K562 (cell line): ENCODE measurements at regions not wholly inside any gene's neighbourhood (a gene's known extent, or its start where the extent isn't known, plus 50 kb on each side); places are given as distances from the start of the nearest gene placed in this dataset.

Experiments
- CEBPG ChIP-seq, 3 experiments: fragments of 200-800 bp in 1 of 3; sonication (Bioruptor generic) in 1 of 3; sonication (generic) in 1 of 3; formaldehyde crosslinking in 1 of 3; IDR thresholded peaks in 2 of 3; conservative IDR thresholded peaks in 1 of 3; 2 replicates each; pipeline versions ENCODE4 v1.6.1 to v1.8.0; 2016 to 2022; ENCODE audit warnings: missing compliant biosample characterization in 2 of 3, missing genetic modification characterization in 2 of 3, mild to moderate bottlenecking in 1 of 3, missing genetic modification reagents in 1 of 3
- CTCFL ChIP-seq: IDR thresholded peaks from 2 replicates; pipeline ENCODE4 v1.6.1; 2011; ENCODE audit warnings: borderline replicate concordance, low read depth, mild to moderate bottlenecking, moderate library complexity, low read length; ENCODE audit not compliant: insufficient read depth, poor library complexity, severe bottlenecking
- MLLT1 ChIP-seq, 2 experiments: fragments of 450-650 bp; IDR thresholded peaks; 2 replicates each; pipeline ENCODE4 v1.6.1; 2016
- SMC3 ChIP-seq: conservative IDR thresholded peaks from 2 replicates; pipeline ENCODE4 v1.6.1; 2011; ENCODE audit warnings: low read depth, low read length, improper control_type of control experiment; ENCODE audit not compliant: insufficient read depth
- SNRNP70 ChIP-seq: fragments of 200-400 bp; formaldehyde crosslinking; optimal IDR thresholded peaks from 2 replicates; pipeline ENCODE3; 2017; ENCODE audit warnings: low read depth, low read length
- THRAP3 ChIP-seq: fragments of 450-650 bp; IDR thresholded peaks from 2 replicates; pipeline ENCODE4 v1.6.1; 2016; ENCODE audit warnings: mild to moderate bottlenecking, inconsistent platforms, borderline replicate concordance
- XRCC5 ChIP-seq: fragments of 200-400 bp; formaldehyde crosslinking; IDR thresholded peaks from 2 replicates; pipeline ENCODE4 v1.6.1; 2017; ENCODE audit warnings: low read depth, mild to moderate bottlenecking, low read length
- ZBTB17 ChIP-seq: fragments of 450-650 bp; formaldehyde crosslinking; IDR thresholded peaks from 2 replicates; pipeline ENCODE4 v1.4.0; 2020; ENCODE audit warnings: mild to moderate bottlenecking
- ZNF124 ChIP-seq: sonication (generic); formaldehyde crosslinking; IDR thresholded peaks from 2 replicates; pipeline ENCODE4 v1.8.1; 2022; ENCODE audit warnings: missing genetic modification reagents
- TF ChIP-seq, protein P1 (sequence below): fragments of 250-450 bp; sonication (Bioruptor Pico); IDR thresholded peaks from 2 replicates; pipeline ENCODE4 v1.8.0; 2022; ENCODE audit warnings: inconsistent platforms
- TF ChIP-seq, protein P2 (sequence below), 3 experiments: IDR thresholded peaks in 2 of 3; conservative IDR thresholded peaks in 1 of 3; 2 replicates each; pipeline ENCODE4 v1.5.1; 2011 to 2012; ENCODE audit warnings: low read length in 3 of 3, mild to moderate bottlenecking in 3 of 3, control low read depth in 2 of 3, improper control_type of control experiment in 1 of 3, inconsistent platforms in 1 of 3, low read depth in 1 of 3, mixed read lengths in 1 of 3, moderate library complexity in 1 of 3; ENCODE audit not compliant: insufficient read depth in 2 of 3

- TF ChIP-seq, protein P1, sequence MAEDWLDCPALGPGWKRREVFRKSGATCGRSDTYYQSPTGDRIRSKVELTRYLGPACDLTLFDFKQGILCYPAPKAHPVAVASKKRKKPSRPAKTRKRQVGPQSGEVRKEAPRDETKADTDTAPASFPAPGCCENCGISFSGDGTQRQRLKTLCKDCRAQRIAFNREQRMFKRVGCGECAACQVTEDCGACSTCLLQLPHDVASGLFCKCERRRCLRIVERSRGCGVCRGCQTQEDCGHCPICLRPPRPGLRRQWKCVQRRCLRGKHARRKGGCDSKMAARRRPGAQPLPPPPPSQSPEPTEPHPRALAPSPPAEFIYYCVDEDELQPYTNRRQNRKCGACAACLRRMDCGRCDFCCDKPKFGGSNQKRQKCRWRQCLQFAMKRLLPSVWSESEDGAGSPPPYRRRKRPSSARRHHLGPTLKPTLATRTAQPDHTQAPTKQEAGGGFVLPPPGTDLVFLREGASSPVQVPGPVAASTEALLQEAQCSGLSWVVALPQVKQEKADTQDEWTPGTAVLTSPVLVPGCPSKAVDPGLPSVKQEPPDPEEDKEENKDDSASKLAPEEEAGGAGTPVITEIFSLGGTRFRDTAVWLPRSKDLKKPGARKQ (CRISPR knock-in tag) = no peak
- TF ChIP-seq THRAP3 = no peak
- TF ChIP-seq ZBTB17 = peak; percentile 80
- no peak for TF ChIP-seq SNRNP70
- TF ChIP-seq CEBPG (CRISPR knock-in tag; IDR thresholded peaks at IDR 0.05) = no peak
- no peak for TF ChIP-seq CEBPG (tag; conservative IDR thresholded peaks at IDR 0.05 in 1 of 2, IDR thresholded peaks at IDR 0.05 in 1 of 2)
- TF ChIP-seq MLLT1 (IDR thresholded peaks at IDR 0.05) = peak in 1 of 2 experiments; percentile 76; a peak in 1 of 4 replicates
- peak; percentile 22 for TF ChIP-seq CTCFL
- TF ChIP-seq, protein P2, sequence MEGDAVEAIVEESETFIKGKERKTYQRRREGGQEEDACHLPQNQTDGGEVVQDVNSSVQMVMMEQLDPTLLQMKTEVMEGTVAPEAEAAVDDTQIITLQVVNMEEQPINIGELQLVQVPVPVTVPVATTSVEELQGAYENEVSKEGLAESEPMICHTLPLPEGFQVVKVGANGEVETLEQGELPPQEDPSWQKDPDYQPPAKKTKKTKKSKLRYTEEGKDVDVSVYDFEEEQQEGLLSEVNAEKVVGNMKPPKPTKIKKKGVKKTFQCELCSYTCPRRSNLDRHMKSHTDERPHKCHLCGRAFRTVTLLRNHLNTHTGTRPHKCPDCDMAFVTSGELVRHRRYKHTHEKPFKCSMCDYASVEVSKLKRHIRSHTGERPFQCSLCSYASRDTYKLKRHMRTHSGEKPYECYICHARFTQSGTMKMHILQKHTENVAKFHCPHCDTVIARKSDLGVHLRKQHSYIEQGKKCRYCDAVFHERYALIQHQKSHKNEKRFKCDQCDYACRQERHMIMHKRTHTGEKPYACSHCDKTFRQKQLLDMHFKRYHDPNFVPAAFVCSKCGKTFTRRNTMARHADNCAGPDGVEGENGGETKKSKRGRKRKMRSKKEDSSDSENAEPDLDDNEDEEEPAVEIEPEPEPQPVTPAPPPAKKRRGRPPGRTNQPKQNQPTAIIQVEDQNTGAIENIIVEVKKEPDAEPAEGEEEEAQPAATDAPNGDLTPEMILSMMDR (IDR thresholded peaks at IDR 0.05 in 2 of 3, conservative IDR thresholded peaks at IDR 0.05 in 1 of 3; ENCODE audit: insufficient read depth in 2 of 3, low read depth in 1 of 3, low read length in 3 of 3) = peak; percentile 90 to 95 (median 92)
- peak; percentile 82 for TF ChIP-seq SMC3
- TF ChIP-seq XRCC5 = 0 out of 2 replicates have a peak, but pooled peaks have one; percentile 44
- no peak for TF ChIP-seq ZNF124 (CRISPR knock-in tag)
Observed at GRCh38 chr17:79393358-79394052, 217.3 kb downstream of the RBFOX3 start (continued).
